SHP77 treated with DMSO at 0.1 percent for 48 hours (cell line): ENCODE measurements at regions not wholly inside any gene's neighbourhood (a gene's known extent, or its start where the extent isn't known, plus 50 kb on each side); places are given as distances from the start of the nearest gene placed in this dataset.
"Not testable (repeated sequence)": the region's sequence is repeated elsewhere in the genome, so short reads cannot be mapped to it uniquely, and the experiment has no call there.

Experiments used
- DNase-seq: peaks from one replicate; lab custom pipeline; 2025; lab: John Stamatoyannopoulos, UW

DNA sequence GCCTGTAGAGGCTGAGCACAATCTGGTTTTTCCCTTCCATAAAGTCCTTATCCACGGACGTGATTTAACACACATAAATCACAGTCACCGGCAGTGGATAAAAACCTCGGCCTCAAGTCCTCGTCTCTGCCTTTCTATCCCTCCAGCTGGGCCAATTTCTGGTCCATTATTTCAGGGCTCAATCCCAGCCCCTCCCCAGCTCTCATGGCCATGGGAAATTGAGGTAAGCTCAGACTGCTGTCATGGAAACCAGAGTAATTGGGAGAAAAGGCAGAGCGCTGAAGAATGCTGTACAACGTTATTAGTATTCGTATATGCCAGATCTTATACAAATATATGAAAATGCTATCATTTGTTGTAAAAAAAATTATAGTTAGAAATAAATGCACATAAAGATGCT lies 86.2 kb upstream of the USP29 start:
- DNase-seq: no peak

DNA sequence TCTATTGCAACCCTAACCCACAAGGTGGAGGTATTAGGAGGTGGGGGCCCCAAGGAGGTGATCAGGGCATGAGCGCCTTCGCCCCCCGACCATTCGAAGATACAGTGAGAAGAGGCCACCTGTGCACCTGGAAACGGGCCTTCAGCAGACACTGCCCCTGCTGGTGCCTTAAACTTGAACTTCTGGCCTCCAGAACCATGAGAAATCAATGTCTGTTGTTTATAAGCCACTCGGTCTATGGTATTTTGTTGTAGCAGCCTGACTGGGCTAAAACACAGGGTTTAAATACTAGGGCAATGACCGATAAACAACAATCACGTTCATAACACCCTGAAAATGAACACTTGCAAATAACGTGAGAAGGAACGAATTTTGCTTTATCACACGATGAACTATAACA lies 85.2 kb upstream of the USP29 start:
- DNase-seq: no peak

DNA sequence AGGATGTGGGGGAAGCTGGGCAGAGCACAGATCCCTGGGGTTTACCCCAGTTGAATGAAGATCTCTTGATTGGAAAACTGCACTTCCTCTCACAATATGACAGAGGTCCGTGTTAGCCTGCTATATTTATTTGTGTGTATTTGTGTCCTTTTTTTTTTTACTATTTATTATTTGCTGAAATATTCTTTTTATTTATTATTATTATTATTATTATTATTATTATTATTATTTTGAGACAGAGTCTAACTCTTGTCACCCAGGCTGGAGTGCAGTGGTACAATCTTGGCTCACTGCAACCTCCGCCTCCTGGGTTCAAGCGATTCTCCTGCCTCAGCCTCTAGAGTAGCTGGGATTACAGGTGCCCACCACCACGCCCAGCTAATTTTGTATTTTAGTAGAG lies 84.0 kb upstream of the USP29 start:
- not testable (repeated sequence) for DNase-seq

DNA sequence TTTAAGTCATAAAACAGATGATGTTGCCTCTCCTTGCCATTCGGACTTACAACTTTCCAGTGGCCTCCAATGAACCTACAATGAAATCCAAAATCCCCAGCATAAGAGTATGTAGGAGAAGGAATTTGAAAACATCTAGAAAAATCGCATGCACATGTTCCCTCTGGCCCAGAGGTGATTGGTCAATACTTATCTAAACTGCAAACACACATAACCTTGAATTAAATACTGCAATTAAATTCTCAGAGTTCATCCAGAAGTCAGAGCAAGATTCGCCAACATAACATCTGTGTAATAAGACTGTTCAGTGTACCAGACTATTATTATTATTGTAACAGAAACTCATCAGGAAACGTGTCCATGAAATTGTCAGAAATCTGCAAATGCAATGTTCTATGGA lies 82.2 kb upstream of the USP29 start:
- DNase-seq: no peak

DNA sequence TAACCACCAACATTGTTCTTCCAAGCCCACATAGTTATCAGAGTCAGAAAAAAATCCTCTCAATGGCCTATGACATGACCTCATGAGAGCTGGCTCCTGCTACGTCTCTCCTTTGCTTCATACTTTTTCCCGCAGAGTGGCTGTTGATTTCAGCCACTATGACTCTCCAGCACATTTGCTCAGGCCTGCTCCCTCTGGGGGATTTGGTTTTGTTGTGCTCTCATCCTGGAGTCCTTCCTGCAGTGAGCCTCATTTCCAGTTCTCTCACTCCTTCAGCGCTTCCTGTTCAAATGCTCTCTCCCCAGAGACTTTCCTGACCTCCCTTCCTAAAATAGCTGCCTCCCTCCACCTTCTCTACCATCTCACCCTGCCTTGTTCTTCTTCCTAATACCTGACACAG lies 72.0 kb upstream of the USP29 start:
- no peak for DNase-seq

DNA sequence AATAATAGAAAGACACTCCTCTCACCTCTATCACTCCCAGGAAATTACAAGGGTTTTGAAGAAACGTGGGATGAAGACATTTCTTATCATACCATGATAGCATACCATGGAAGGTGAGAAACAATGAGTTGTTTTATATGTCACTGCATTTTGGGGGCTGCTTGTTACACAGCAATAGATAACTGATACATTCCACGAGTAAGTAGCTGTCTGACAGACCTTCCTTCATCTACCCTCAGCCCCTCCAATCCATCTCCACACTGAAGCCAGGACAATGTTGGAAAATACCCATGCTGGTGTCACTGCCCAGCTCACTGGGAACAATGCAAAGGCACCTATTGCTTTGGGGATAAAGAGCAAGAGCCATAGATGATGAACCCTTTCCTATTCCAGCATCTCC lies 68.9 kb upstream of the USP29 start:
- DNase-seq: no peak

DNA sequence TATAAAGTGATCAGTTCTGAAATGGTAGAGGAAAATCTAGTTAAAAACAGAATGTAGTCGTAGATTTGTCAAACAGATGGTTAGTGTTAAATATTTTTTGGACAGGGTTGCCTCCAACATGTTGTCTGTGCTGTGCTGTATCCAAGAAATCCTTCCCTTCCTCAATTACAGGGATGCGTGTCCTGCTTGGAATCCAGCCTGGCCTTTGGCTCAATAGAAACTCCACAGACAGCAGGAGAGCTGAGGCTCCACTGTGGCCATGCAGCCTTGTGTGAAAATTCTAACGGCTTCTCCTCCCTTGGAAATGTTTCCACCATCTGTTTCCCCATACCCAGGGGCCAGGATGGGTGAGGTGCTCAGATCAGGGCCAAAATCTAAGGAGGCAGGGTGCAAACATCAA lies 67.7 kb upstream of the USP29 start:
- no peak for DNase-seq

DNA sequence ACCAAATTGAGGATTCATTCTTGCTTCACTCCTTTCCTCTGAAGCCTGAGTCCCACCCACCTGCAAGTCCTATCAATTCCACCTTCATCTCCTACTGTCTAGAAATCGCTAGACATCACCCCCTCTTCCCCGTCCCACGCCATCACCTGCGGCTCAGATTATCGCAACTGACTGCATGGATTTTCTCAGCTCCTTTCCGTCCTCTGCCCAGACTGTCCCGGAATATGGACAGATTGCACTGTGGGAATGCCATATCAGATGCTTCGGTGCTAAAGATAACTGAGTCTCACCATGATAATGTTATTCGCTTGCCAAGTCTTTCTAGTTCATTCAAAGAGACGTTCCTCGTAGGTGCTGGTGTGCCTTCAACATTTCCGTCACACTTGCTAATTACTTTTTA lies 66.4 kb upstream of the USP29 start:
- no peak for DNase-seq

DNA sequence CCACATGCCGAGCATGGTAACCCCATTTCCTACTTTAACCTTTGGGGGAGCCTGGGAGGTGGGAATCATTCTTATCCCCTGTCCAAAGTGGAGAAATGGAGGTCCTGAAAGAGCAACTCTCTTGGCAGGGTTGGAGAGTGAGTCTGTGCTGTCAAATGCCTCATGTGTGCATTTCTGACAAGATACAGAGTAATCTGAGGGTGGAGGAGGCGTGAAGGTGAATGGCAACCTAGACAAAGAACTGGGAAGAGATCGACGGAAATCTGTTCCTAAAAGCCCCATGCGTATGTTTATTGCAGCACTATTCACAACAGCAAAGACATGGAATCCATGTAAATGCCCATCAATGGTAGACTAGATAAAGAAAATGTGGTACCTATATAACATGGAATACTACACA lies 63.8 kb upstream of the USP29 start:
- no peak for DNase-seq

DNA sequence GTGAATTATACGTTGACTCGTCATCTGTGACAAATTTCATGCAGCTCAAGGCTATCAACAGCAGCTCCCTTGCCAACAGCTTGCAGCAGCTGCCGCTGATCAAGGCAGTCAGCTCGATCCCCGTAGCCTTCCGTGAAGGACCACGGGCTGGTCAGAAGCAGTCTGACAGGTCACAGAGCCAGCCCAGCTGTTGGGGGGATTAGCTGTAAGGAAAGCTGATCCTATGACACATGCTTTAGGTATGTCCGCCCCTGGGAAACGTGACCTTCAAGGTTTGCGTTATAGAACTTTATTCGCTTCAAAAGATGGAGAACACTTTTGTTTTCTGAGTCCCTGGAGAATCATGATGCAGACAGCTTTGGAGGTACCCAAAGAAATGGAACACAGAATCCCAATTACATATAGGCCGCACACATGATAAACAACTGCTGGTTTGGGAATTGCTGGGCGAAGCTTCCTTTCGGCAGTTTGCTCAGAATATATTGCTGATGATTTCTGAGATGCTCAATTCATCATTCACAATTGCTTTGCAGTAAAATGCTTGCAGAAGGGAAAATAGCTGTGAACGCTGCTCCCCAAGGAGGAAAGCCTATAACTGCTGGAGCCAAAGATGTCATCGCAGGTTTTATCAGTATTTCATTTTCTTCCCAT lies 62.6 kb upstream of the USP29 start:
- DNase-seq: no peak

DNA sequence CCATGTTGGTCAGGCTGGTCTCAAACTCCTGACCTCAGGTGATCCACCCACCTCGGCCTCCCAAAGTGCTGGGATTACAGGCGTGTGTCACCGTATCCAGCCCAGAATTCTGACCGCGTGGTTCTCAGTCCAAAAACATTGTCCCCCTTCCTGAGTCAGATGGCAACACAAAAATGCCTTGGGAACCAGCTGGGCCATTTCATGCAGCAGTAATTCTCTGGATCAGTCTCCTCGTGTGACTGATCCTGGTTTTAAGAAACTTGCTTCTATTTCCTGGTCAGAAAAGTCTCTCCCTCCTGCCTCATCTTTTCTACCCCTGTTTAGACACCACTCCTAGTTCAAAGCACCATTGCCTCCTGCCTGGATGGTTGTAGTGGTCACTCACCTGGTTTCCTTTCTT lies 60.9 kb upstream of the USP29 start:
- DNase-seq: no peak

DNA sequence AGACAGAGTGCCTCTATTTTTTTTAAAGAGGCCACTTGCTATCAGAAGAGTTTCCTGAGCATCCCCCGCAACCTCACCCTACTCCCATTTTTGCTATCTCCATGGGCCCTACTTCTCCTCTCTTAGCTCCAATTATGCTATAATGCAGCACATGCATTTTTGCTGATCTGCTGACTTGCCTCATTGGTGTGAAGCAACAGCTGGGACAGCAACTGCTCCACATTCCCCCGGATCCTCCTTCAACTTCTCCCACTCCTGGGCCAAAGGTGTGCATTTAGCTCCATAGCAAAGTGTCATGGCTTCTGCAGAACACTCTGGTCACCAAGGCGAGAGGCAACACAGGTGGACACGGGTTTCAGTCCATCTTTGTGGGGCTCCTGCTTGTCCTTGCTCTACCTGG lies 56.7 kb upstream of the USP29 start:
- no peak for DNase-seq

DNA sequence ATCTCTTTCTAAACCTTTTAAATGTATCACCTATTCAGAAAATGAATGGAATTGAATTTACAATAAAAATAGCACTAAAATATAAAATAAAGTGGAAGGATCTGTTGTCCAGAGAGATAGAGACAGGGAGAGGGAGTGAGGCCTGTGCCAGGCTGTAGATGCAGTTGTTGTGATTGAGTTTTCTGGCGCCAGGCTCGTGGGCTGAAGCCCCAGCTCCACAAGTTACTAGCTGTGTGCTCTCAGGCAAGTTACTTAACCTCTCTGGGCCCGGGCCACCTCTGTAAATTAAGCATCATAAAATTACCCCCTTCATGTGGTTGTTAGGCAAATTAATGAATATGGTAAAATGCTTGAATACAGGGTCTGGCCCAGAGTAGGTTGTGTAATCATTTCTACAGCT lies 52.3 kb upstream of the USP29 start:
- no peak for DNase-seq

DNA sequence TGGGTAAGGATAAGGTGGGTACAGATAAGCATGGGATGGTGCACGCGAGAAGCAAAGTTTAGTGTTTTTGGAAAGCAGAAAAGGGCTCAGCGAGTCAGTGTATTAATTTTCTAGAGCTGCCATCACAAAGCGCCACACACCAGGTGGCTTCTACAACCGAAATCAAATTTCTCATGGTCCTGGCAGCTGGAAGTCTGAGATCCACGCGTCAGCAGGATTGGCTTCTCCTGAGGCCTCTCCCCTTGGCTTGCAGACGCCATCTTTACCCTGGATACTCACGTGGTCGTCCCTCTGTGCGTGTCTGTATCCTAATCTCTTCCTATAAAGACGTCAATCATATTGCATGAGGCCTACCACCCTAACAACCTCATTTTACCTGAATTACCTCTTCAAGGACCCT lies 51.5 kb upstream of the USP29 start:
- DNase-seq: no peak

DNA sequence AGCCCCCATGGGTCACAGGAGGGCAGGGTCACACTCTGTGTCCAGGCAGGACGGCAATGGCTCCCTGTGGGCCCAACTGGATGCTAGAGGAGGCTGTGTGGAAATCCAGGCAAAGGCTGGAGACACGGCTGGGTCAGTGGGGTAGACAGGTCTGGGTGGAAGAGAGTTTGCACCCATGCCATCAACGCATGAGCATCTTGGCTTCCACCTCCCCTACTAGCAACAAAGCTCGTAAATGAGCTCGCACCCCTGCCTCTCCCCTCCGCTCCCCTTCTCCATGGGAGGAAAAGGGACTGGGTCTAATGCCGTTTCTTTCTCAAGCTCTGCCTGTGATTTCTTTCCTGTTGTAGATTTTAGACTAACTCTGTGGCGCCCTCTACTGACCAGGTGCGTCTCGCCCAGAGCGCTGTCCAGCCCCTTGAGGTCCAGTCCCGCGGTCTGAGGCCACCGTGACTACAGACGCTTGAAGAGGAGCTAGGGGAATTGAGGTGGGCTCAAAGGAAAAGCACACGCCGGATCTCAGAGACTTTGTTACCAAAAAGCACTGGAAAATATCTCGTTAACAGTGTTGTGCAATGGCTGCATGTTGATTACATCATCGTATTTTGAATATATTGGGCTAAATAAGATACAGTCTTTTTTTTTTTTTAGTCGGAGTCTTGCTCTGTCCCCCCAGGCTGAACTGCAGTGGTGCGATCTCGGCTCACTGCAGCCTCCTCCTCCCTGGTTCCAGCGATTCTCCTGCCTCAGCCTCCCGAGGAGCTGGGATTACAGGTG lies 50.7 kb upstream of the USP29 start:
- DNase-seq: no peak
